Lower leg skin (tissue), 3 donors: ENCODE measurements at regions not wholly inside any gene's neighbourhood (a gene's known extent, or its start where the extent isn't known, plus 50 kb on each side); places are given as distances from the start of the nearest gene placed in this dataset.

Experiments
- CTCF ChIP-seq, 3 donors: fragments of 450-650 bp; IDR thresholded peaks; one replicate each; pipeline ENCODE4 v1.5.1; 2016; ENCODE audit warnings: antibody characterized with exemption in 3 of 3, mild to moderate bottlenecking in 3 of 3, moderate library complexity in 2 of 3
- POLR2A ChIP-seq, 2 donors: fragments of 450-650 bp; IDR thresholded peaks; one replicate each; pipeline ENCODE4 v1.6.1; 2016 to 2017; ENCODE audit warnings: antibody characterized with exemption in 2 of 2, mild to moderate bottlenecking in 1 of 2, moderate library complexity in 1 of 2

GRCh38 chr2:238596571-238597551 lies 170.1 kb downstream of the ASB1 start:
- TF ChIP-seq POLR2A (IDR thresholded peaks at IDR 0.05) (no peak), CTCF (IDR thresholded peaks at IDR 0.05) (no peak)
